Endodermal cell (in vitro differentiated cells): ENCODE measurements at regions not wholly inside any gene's neighbourhood (a gene's known extent, or its start where the extent isn't known, plus 50 kb on each side); places are given as distances from the start of the nearest gene placed in this dataset.
"Not testable (repeated sequence)": the region's sequence is repeated elsewhere in the genome, so short reads cannot be mapped to it uniquely, and the experiment has no call there.

Experiments
- DNase-seq: peaks from one replicate; pipeline ENCODE4 v3.0.0-alpha.2; 2017
- H3K27ac ChIP-seq: 2 replicates; pipeline ENCODE4 v1.5.1; 2013; ENCODE audit warnings: mild to moderate bottlenecking, low read depth, low read length, moderate library complexity
- H3K27me3 ChIP-seq: 2 replicates; pipeline ENCODE4 v1.6.1; 2013; ENCODE audit warnings: mild to moderate bottlenecking, low read length, moderate library complexity; ENCODE audit not compliant: insufficient read depth, control insufficient read depth, poor library complexity, severe bottlenecking
- H3K36me3 ChIP-seq: 2 replicates; pipeline ENCODE4 v1.7.0; 2013; ENCODE audit warnings: mild to moderate bottlenecking, low read length, moderate library complexity; ENCODE audit not compliant: control insufficient read depth, insufficient read depth
- H3K4me1 ChIP-seq: one replicate; pipeline ENCODE4 v1.7.0; 2013; ENCODE audit warnings: low read length; ENCODE audit not compliant: control insufficient read depth, insufficient read depth
- H3K4me3 ChIP-seq: 2 replicates; pipeline ENCODE4 v1.5.1; 2013; ENCODE audit warnings: mild to moderate bottlenecking, low read length, moderate library complexity
- H3K9ac ChIP-seq: 2 replicates; pipeline ENCODE4 v1.6.1; 2013; ENCODE audit warnings: mild to moderate bottlenecking, low read length, moderate library complexity; ENCODE audit not compliant: poor library complexity, severe bottlenecking; ENCODE audit errors: extremely low read depth
- H3K9me3 ChIP-seq: 2 replicates; pipeline ENCODE4 v1.6.1; 2013; ENCODE audit warnings: mild to moderate bottlenecking, low read length, moderate library complexity; ENCODE audit not compliant: control insufficient read depth
- H3K27ac Mint-ChIP-seq: 2 replicates; pipeline ENCODE4 v1.8.0; 2020; ENCODE audit warnings: mixed read lengths
- H3K27me3 Mint-ChIP-seq: 2 replicates; pipeline ENCODE4 v1.8.0; 2021; ENCODE audit warnings: mild to moderate bottlenecking, mixed read lengths; ENCODE audit not compliant: insufficient read depth
- H3K36me3 Mint-ChIP-seq: 2 replicates; pipeline ENCODE4 v1.8.0; 2020; ENCODE audit warnings: low read depth, mixed read lengths
- H3K4me1 Mint-ChIP-seq: 2 replicates; pipeline ENCODE4 v1.8.0; 2020; ENCODE audit warnings: mixed read lengths
- H3K4me3 Mint-ChIP-seq: 2 replicates; pipeline ENCODE4 v1.8.0; 2020; ENCODE audit warnings: mild to moderate bottlenecking, moderate library complexity, mixed read lengths
- H3K9me3 Mint-ChIP-seq: 2 replicates; pipeline ENCODE4 v1.8.0; 2020; ENCODE audit warnings: mild to moderate bottlenecking, mixed read lengths
- WGBS, 2 experiments: methylation state at CpG; one replicate each; pipeline versions ENCODE4 v1.1.5 to v1.1.7; 2013; ENCODE audit warnings: missing lambda C conversion rate in 2 of 2, mixed read lengths in 1 of 2; ENCODE audit not compliant: insufficient coverage in 1 of 2, insufficient read length in 1 of 2; 5-methylcytosine and 5-hydroxymethylcytosine counted together
- TF ChIP-seq, protein P1 (sequence below): fragments of 200-600 bp; sonication (generic); conservative IDR thresholded peaks from 2 replicates; pipeline ENCODE4 v1.5.0; 2021; ENCODE audit warnings: antibody characterized with exemption, mild to moderate bottlenecking

GRCh38 chr2:120544522-120544921 lies 191.1 kb upstream of the GLI2 start:
- Mint-ChIP-seq H3K27ac (no peak overlapping the region), H3K27me3 (peaks cover 12% of the 10 kb centered on the region), H3K9me3 (no peaks in the 10 kb centered on the region), H3K36me3 (no peaks in the 10 kb centered on the region), H3K4me3 (no peak overlapping the region), H3K4me1 (peaks cover 30% of the 10 kb centered on the region)
- no peak overlapping the region for H3K4me3 ChIP-seq
- H3K4me1 ChIP-seq = peaks cover 3% of the 10 kb centered on the region
- H3K9ac ChIP-seq = no peak overlapping the region
- no peak overlapping the region for H3K27ac ChIP-seq
- H3K36me3 ChIP-seq = no peaks in the 10 kb centered on the region
- TF ChIP-seq, protein P1, sequence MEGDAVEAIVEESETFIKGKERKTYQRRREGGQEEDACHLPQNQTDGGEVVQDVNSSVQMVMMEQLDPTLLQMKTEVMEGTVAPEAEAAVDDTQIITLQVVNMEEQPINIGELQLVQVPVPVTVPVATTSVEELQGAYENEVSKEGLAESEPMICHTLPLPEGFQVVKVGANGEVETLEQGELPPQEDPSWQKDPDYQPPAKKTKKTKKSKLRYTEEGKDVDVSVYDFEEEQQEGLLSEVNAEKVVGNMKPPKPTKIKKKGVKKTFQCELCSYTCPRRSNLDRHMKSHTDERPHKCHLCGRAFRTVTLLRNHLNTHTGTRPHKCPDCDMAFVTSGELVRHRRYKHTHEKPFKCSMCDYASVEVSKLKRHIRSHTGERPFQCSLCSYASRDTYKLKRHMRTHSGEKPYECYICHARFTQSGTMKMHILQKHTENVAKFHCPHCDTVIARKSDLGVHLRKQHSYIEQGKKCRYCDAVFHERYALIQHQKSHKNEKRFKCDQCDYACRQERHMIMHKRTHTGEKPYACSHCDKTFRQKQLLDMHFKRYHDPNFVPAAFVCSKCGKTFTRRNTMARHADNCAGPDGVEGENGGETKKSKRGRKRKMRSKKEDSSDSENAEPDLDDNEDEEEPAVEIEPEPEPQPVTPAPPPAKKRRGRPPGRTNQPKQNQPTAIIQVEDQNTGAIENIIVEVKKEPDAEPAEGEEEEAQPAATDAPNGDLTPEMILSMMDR = no peak
- peaks cover 7% of the 10 kb centered on the region for H3K27me3 ChIP-seq
- DNase-seq = no peak
- 92% methylated on average over 9 of the region's 9 CpGs for WGBS, 2 experiments
- H3K9me3 ChIP-seq = no peaks in the 10 kb centered on the region

DNA sequence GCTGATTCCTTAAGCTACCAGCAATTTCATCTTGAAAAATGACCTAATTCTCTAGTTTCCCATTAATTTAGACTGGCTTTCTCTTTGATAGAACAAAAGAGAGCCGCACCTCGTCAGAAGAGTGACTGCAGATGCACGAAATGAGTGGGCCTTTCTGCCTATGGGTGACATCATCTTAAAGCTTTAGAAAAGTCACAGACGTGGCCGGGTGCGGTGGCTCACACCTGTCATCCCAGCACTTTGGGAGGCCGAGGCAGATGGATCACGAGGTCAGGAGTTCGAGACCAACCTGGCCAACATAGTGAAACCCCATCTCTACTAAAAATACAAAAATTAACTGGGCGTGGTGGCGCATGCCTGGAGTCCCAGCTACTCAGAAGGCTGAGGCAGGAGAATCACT lies 190.7 kb upstream of the GLI2 start:
- H3K9me3 ChIP-seq, H3K27ac ChIP-seq, DNase-seq, H3K9ac ChIP-seq, H3K36me3 Mint-ChIP-seq, H3K9me3 Mint-ChIP-seq, H3K27me3 ChIP-seq, H3K27ac Mint-ChIP-seq, H3K4me1 ChIP-seq, H3K4me3 ChIP-seq, H3K36me3 ChIP-seq, H3K4me3 Mint-ChIP-seq: not testable (repeated sequence)
- peaks cover 16% of the 10 kb centered on the region for H3K27me3 Mint-ChIP-seq
- WGBS, 2 experiments = 94 to 98% methylated on average over 4 to 11 of the region's 11 CpGs
- peaks cover 25% of the 10 kb centered on the region for H3K4me1 Mint-ChIP-seq

DNA sequence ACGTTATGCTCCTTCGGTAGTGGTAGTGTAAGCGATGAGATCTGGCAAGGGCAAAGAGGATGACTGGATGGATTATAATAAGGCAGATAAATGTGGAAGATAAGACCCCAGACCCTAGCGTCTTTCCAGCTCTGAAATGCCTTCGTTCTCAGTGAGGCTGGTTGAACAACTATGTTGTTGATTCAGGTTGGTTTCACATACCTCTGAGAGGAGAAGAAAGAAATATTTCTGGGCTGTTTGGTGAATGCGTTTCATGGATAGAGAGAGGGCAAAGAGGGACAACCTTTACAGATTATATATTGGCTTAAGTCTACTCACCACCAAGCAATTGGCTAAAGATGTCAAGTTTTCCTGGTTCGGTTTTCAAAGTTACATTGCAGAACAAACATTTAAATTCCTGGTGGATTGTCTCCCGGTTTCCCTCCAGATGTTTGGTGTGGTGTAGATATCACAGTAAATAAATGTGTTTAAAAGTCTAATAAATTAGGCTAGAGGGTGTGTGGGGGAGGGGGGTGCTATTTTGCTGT lies 190.1 kb upstream of the GLI2 start:
- H3K36me3 ChIP-seq = no peaks in the 10 kb centered on the region
- H3K9me3 ChIP-seq = no peaks in the 10 kb centered on the region
- H3K27ac Mint-ChIP-seq = no peak overlapping the region
- no peak overlapping the region for H3K4me3 Mint-ChIP-seq
- H3K4me1 Mint-ChIP-seq = peaks cover 19% of the 10 kb centered on the region
- DNase-seq = no peak
- H3K36me3 Mint-ChIP-seq = no peaks in the 10 kb centered on the region
- TF ChIP-seq, protein P1 = no peak
- H3K9me3 Mint-ChIP-seq = no peaks in the 10 kb centered on the region
- no peak overlapping the region for H3K9ac ChIP-seq
- H3K27ac ChIP-seq = no peak overlapping the region
- no peaks in the 10 kb centered on the region for H3K4me1 ChIP-seq
- 83 to 87% methylated on average over 4 to 8 of the region's 8 CpGs for WGBS, 2 experiments
- H3K27me3 ChIP-seq = peaks cover 7% of the 10 kb centered on the region
- no peak overlapping the region for H3K4me3 ChIP-seq
- H3K27me3 Mint-ChIP-seq = peaks cover 22% of the 10 kb centered on the region
